Ascending aorta (tissue), 2 donors: ENCODE measurements at regions not wholly inside any gene's neighbourhood (a gene's known extent, or its start where the extent isn't known, plus 50 kb on each side); places are given as distances from the start of the nearest gene placed in this dataset.

Source experiments
- DNase-seq, 2 donors: peaks; one replicate each; pipeline ENCODE4 v3.0.0-alpha.2; 2019; ENCODE audit warnings: low spot score in 2 of 2
- H3K27ac ChIP-seq, 2 donors: fragments of 200-600 bp; sonication (generic); one replicate each; pipeline ENCODE4 v1.5.1; 2016 to 2017; ENCODE audit warnings: mild to moderate bottlenecking in 1 of 2
- H3K27me3 ChIP-seq: fragments of 200-600 bp; sonication (generic); one replicate; pipeline ENCODE4 v1.5.1; 2017
- H3K36me3 ChIP-seq, 2 donors: fragments of 200-600 bp; sonication (generic); one replicate each; pipeline ENCODE4 v1.5.1; 2016
- H3K4me1 ChIP-seq, 2 donors: fragments of 200-600 bp; sonication (generic); one replicate each; pipeline ENCODE4 v1.5.1; 2016 to 2017; ENCODE audit warnings: mild to moderate bottlenecking in 1 of 2
- H3K4me3 ChIP-seq, 2 donors: fragments of 200-600 bp; sonication (generic); one replicate each; pipeline ENCODE4 v1.5.1; 2016 to 2017; ENCODE audit warnings: mild to moderate bottlenecking in 1 of 2
- H3K9me3 ChIP-seq, 2 donors: fragments of 200-600 bp; sonication (generic); one replicate each; pipeline ENCODE4 v1.5.1; 2016
- intact Hi-C: fragments of 100-400 bp; cut with DNase I; formaldehyde crosslinking; loops from one replicate; pipeline ENCODE4 v1.15.1; 2023
- TF ChIP-seq, protein P1 (sequence below), 3 experiments: fragments of 200-600 bp in 2 of 3; fragments of 450-650 bp in 1 of 3; sonication (generic) in 2 of 3; IDR thresholded peaks; one replicate each; pipeline ENCODE4 v1.5.1; 2016 to 2019; ENCODE audit warnings: antibody characterized with exemption in 3 of 3, mild to moderate bottlenecking in 1 of 3, moderate library complexity in 1 of 3

DNA sequence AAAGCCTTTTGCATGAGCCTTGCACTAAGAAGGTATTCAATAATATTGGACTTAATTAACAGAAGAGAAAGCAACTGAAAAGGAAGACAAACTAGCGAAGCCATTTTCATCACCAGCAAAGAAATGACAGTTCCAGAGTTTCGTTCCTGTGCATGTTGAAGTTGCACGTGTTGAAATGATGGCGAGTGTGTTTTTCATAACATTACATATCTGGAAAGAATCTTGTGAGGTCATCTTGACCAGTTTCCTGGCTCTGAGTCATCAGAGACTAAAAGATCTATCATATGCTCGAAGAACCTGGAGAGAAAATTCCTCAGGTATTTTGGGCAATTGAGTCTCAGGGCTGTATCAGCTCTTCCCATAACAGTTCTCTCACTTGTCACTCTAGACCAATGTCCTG, 106.2 kb upstream of the MAML3 start:
- intact Hi-C loops, result no loop called here
- H3K9me3 ChIP-seq, result no peaks in the 10 kb centered on the region
- DNase-seq, result no peak

DNA sequence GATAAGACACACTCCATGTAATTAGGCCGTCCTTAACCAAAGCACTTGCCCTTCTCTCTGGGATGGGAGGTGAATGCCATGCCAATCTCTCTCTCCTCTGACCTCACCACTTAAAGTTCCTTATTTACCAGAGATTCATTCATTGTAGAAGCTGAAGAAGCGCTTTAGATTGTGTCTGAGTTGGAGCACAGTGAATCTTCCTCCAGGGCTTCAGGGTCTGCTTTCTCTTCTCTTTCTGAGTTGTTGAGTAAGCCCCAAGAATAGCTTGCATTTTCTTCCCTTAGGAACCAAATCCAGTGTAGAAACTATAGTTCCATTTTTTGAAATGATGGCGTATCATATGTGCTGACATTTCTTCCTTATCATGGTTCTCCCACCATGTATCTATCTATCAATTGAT, 104.5 kb upstream of the MAML3 start:
- no peak overlapping the region for H3K4me3 ChIP-seq
- peaks cover 0 to 3% of the 10 kb centered on the region in 2 donors for H3K4me1 ChIP-seq
- DNase-seq, result no peak
- no peaks in the 10 kb centered on the region for H3K36me3 ChIP-seq
- intact Hi-C loops, result no loop called here
- no peak overlapping the region for H3K27ac ChIP-seq
- H3K9me3 ChIP-seq, result no peaks in the 10 kb centered on the region
- no peaks in the 10 kb centered on the region for H3K27me3 ChIP-seq
- TF ChIP-seq, protein P1, sequence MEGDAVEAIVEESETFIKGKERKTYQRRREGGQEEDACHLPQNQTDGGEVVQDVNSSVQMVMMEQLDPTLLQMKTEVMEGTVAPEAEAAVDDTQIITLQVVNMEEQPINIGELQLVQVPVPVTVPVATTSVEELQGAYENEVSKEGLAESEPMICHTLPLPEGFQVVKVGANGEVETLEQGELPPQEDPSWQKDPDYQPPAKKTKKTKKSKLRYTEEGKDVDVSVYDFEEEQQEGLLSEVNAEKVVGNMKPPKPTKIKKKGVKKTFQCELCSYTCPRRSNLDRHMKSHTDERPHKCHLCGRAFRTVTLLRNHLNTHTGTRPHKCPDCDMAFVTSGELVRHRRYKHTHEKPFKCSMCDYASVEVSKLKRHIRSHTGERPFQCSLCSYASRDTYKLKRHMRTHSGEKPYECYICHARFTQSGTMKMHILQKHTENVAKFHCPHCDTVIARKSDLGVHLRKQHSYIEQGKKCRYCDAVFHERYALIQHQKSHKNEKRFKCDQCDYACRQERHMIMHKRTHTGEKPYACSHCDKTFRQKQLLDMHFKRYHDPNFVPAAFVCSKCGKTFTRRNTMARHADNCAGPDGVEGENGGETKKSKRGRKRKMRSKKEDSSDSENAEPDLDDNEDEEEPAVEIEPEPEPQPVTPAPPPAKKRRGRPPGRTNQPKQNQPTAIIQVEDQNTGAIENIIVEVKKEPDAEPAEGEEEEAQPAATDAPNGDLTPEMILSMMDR (IDR thresholded peaks at IDR 0.05), result no peak

More for the DNA sequence above, 106.2 kb upstream of the MAML3 start:
- Histone ChIP-seq H3K4me1 (no peaks in the 10 kb centered on the region), H3K4me3 (no peak overlapping the region), H3K36me3 (no peaks in the 10 kb centered on the region), H3K27ac (no peak overlapping the region), H3K27me3 (no peaks in the 10 kb centered on the region)
- TF ChIP-seq, protein P1 (IDR thresholded peaks at IDR 0.05), result no peak

DNA sequence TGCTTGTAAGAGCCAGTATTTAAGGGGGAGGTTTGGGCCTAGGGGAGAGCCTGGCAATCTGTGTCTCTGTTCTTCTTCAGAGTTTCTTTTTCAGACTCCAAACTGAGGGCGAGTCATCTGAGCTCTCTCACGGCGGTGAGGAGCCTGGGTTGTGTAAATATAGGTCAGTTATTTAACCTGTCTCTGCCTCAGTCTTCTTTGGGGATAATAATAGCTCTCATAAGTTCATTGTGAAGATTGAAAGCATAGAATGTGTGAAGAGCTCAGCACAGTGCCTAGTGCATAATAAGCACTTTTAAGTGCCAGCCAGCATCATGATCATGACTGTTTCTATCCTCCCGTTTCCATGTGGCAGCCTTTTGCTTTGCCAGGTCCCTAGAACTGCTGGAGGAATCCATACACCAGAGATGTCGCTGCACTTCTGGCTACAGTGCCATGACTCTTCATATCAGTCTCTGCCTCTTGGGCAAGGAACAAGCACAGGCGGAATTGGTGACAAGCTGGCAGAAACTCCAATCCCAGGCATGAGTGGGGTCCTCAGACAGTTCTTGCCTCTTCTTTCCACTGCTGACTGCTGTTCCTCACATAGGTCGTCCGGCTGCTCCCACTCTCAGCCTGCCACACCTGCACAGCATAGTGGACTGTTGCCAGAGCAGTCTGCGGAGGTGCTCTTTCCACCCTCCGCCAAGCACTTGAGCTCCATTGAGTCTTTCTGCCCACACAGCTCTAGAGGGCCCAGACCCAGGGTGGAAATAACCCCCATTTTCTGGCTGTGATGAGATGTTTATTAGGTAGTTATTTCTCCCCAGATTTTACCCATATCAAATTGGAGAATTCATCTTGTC, 103.7 kb upstream of the MAML3 start:
- DNase-seq, result no peak
- Histone ChIP-seq H3K4me3 (no peak overlapping the region), H3K9me3 (no peaks in the 10 kb centered on the region), H3K27ac (no peak overlapping the region), H3K36me3 (no peaks in the 10 kb centered on the region), H3K27me3 (no peaks in the 10 kb centered on the region), H3K4me1 (peaks cover 3 to 4% of the 10 kb centered on the region in 2 donors)
- TF ChIP-seq, protein P1 (IDR thresholded peaks at IDR 0.05), result no peak
- intact Hi-C loops, result no loop called here

DNA sequence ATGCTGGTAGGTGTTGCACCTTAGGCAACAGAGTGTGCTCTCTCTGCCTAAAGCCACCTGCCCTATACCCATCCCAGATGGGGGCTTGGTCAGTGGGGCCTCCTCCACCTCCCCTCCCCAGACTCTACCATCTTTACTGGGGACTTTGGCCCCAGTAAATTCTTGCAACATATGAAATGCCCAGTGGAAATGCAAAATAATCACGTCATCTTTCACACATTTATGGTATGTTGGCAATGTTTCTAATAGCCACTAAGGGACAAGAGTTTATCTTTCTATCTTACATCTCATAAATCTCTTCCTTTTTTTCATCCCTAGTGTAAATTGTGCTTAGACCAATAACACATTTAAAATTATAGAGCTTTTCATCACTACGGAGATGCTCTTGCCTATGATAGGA, 103.0 kb upstream of the MAML3 start:
- no peak overlapping the region for H3K27ac ChIP-seq
- intact Hi-C loops, result no loop called here
- no peaks in the 10 kb centered on the region for H3K27me3 ChIP-seq
- TF ChIP-seq, protein P1 (IDR thresholded peaks at IDR 0.05), result no peak
- no peaks in the 10 kb centered on the region for H3K9me3 ChIP-seq
- H3K4me1 ChIP-seq, result peaks cover 3 to 4% of the 10 kb centered on the region in 2 donors
- no peaks in the 10 kb centered on the region for H3K36me3 ChIP-seq
- H3K4me3 ChIP-seq, result no peak overlapping the region
- DNase-seq, result no peak

DNA sequence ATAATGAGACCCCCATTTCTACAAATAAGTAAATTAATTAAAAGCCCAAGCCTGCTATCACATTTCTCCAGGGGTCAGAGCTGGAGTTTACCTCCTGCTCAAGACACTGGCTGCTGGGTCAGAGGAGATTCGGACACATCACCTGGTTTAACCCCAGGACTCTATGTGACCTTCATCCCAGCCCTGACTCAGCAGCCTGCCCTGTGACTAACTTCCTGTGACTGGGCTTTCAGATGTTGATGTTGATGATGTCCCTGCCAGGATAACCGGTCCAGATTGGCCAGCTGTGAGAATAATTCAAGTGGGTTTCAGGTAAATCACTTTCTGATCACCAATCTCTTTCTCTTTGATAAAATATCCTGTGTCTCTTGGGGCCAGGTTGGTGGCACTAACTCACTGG, 102.4 kb upstream of the MAML3 start:
- H3K36me3 ChIP-seq, result no peaks in the 10 kb centered on the region
- TF ChIP-seq, protein P1 (IDR thresholded peaks at IDR 0.05), result no peak
- intact Hi-C loops, result no loop called here
- DNase-seq, result no peak
- no peaks in the 10 kb centered on the region for H3K27me3 ChIP-seq
- no peak overlapping the region for H3K4me3 ChIP-seq
- no peak overlapping the region for H3K27ac ChIP-seq
- H3K4me1 ChIP-seq, result peaks cover 3 to 4% of the 10 kb centered on the region in 2 donors
- no peaks in the 10 kb centered on the region for H3K9me3 ChIP-seq
